Breast epithelium (tissue), 4 donors: ENCODE measurements at regions not wholly inside any gene's neighbourhood (a gene's known extent, or its start where the extent isn't known, plus 50 kb on each side); places are given as distances from the start of the nearest gene placed in this dataset.

Source experiments
- DNase-seq, 2 donors: peaks; one replicate each; pipeline ENCODE4 v3.0.0-alpha.2; 2019; ENCODE audit warnings: low spot score in 2 of 2
- H3K27ac ChIP-seq, 2 donors: fragments of 200-600 bp; sonication (generic) in 1 of 2; one replicate each; pipeline ENCODE4 v1.5.1; 2016 to 2019; ENCODE audit warnings: mild to moderate bottlenecking in 1 of 2
- H3K27me3 ChIP-seq, 2 donors: fragments of 200-600 bp; sonication (generic) in 1 of 2; one replicate each; pipeline versions ENCODE4 v1.5.1 to v1.6.0; 2017 to 2019; ENCODE audit warnings: control low read depth in 1 of 2, mild to moderate bottlenecking in 1 of 2
- H3K36me3 ChIP-seq: fragments of 200-600 bp; one replicate; pipeline ENCODE4 v1.5.1; 2019
- H3K4me1 ChIP-seq, 2 donors: fragments of 200-600 bp; sonication (generic); one replicate each; pipeline ENCODE4 v1.5.1; 2016 to 2019; ENCODE audit warnings: control low read depth in 1 of 2
- H3K4me3 ChIP-seq, 3 donors: fragments of 200-600 bp; sonication (generic); 1 replicate in 2 of 3; 2 replicates in 1 of 3; pipeline ENCODE4 v1.5.1; 2016 to 2019; ENCODE audit warnings: mild to moderate bottlenecking in 3 of 3, moderate library complexity in 2 of 3
- H3K9me3 ChIP-seq, 2 donors: fragments of 200-600 bp; sonication (generic) in 1 of 2; one replicate each; pipeline ENCODE4 v1.5.1; 2016 to 2019; ENCODE audit warnings: control low read depth in 1 of 2
- POLR2A ChIP-seq: fragments of 450-650 bp; IDR thresholded peaks from one replicate; pipeline ENCODE4 v1.6.1; 2016; ENCODE audit warnings: antibody characterized with exemption, mild to moderate bottlenecking, moderate library complexity
- POLR2AphosphoS5 ChIP-seq, 3 donors: sonication (generic); formaldehyde crosslinking; IDR thresholded peaks; one replicate each; pipeline ENCODE4 v1.6.1; 2017; ENCODE audit warnings: antibody characterized with exemption in 3 of 3
- intact Hi-C: fragments of 100-400 bp; cut with DNase I; formaldehyde crosslinking; loops from one replicate; pipeline ENCODE4 v1.15.1; 2023; ENCODE audit warnings: low total_unique reads
- TF ChIP-seq, protein P1 (sequence below), 3 donors: fragments of 450-650 bp; IDR thresholded peaks; one replicate each; pipeline ENCODE4 v1.5.1; 2016 to 2017; ENCODE audit warnings: antibody characterized with exemption in 3 of 3, mild to moderate bottlenecking in 3 of 3, moderate library complexity in 3 of 3

GRCh38 chr5:74333430-74333829, 307.1 kb downstream of the ENC1 start:
- no peak for DNase-seq
- H3K9me3 ChIP-seq, result no peaks in the 10 kb centered on the region
- H3K27ac ChIP-seq, result no peak overlapping the region
- H3K27me3 ChIP-seq, result no peaks in the 10 kb centered on the region
- no peaks in the 10 kb centered on the region for H3K36me3 ChIP-seq
- no peaks in the 10 kb centered on the region for H3K4me1 ChIP-seq
- H3K4me3 ChIP-seq, result no peak overlapping the region
- TF ChIP-seq POLR2AphosphoS5 (IDR thresholded peaks at IDR 0.05), result no peak
- TF ChIP-seq, protein P1, sequence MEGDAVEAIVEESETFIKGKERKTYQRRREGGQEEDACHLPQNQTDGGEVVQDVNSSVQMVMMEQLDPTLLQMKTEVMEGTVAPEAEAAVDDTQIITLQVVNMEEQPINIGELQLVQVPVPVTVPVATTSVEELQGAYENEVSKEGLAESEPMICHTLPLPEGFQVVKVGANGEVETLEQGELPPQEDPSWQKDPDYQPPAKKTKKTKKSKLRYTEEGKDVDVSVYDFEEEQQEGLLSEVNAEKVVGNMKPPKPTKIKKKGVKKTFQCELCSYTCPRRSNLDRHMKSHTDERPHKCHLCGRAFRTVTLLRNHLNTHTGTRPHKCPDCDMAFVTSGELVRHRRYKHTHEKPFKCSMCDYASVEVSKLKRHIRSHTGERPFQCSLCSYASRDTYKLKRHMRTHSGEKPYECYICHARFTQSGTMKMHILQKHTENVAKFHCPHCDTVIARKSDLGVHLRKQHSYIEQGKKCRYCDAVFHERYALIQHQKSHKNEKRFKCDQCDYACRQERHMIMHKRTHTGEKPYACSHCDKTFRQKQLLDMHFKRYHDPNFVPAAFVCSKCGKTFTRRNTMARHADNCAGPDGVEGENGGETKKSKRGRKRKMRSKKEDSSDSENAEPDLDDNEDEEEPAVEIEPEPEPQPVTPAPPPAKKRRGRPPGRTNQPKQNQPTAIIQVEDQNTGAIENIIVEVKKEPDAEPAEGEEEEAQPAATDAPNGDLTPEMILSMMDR (IDR thresholded peaks at IDR 0.05), result no peak
- intact Hi-C loops, result no loop called here

GRCh38 chr5:74332682-74333081, 307.8 kb downstream of the ENC1 start:
- intact Hi-C loops, result no loop called here
- no peaks in the 10 kb centered on the region for H3K36me3 ChIP-seq
- no peaks in the 10 kb centered on the region for H3K9me3 ChIP-seq
- TF ChIP-seq POLR2A, result no peak
- TF ChIP-seq, protein P1 (IDR thresholded peaks at IDR 0.05), result no peak
- no peaks in the 10 kb centered on the region for H3K27me3 ChIP-seq
- H3K27ac ChIP-seq, result no peak overlapping the region
- no peaks in the 10 kb centered on the region for H3K4me1 ChIP-seq
- no peak for DNase-seq
- no peak overlapping the region for H3K4me3 ChIP-seq

GRCh38 chr5:74332006-74332405, 308.5 kb downstream of the ENC1 start:
- no peak for DNase-seq
- Histone ChIP-seq H3K27ac (no peak overlapping the region), H3K9me3 (no peaks in the 10 kb centered on the region), H3K36me3 (no peaks in the 10 kb centered on the region), H3K4me1 (no peaks in the 10 kb centered on the region), H3K4me3 (no peak overlapping the region), H3K27me3 (no peaks in the 10 kb centered on the region)
- TF ChIP-seq POLR2AphosphoS5 (IDR thresholded peaks at IDR 0.05), result no peak
- TF ChIP-seq, protein P1 (IDR thresholded peaks at IDR 0.05), result no peak
- TF ChIP-seq POLR2A, result no peak
- intact Hi-C loops, result no loop called here

DNA sequence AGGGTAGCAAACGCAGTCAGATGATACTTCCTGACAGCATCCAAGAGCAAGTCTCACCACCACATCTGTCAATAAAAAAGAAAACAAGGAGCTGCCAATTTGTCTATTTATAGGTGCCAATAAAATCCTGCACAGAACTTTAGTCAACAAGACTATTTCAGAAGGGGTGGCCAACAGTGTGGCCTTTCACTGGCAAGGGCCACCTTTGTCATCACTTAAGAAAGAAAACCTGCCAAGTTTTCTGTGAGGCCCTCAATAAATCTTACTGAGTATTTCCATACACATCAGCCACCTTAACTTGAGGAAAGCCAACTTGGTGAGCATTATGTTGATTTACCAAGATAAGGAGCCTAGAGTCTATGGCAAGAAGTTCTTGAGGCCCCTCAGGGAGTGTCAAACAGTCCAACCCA, 312.3 kb downstream of the ENC1 start:
- no peaks in the 10 kb centered on the region for H3K9me3 ChIP-seq
- TF ChIP-seq, protein P1 (IDR thresholded peaks at IDR 0.05), result no peak
- TF ChIP-seq POLR2AphosphoS5 (IDR thresholded peaks at IDR 0.05), result no peak
- TF ChIP-seq POLR2A, result no peak
- no peak for DNase-seq
- intact Hi-C loops, result no loop called here
- no peak overlapping the region for H3K27ac ChIP-seq
- no peaks in the 10 kb centered on the region for H3K4me1 ChIP-seq
- H3K36me3 ChIP-seq, result no peaks in the 10 kb centered on the region
- H3K4me3 ChIP-seq, result no peak overlapping the region
- no peaks in the 10 kb centered on the region for H3K27me3 ChIP-seq

DNA sequence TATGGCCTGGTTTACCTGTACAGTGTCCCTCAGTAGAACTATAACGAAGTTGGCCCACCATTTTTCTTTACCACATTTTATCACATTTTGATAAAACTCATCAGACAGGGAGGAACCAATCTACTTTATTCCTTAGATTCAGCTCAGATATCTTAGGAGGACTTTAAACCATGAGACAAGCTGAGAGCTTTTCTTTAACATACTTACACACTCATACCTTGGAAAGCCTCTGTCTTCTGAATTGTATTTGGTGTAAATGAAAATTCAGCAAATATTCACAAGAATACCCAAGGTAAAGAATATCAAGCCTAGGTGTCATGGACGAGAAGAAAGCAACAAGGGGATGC, 313.2 kb downstream of the ENC1 start:
- Histone ChIP-seq H3K36me3 (no peaks in the 10 kb centered on the region), H3K4me1 (no peaks in the 10 kb centered on the region), H3K27me3 (no peaks in the 10 kb centered on the region), H3K27ac (no peak overlapping the region), H3K9me3 (no peaks in the 10 kb centered on the region), H3K4me3 (no peak overlapping the region)
- TF ChIP-seq POLR2A (no peak), POLR2AphosphoS5 (IDR thresholded peaks at IDR 0.05) (no peak)
- TF ChIP-seq, protein P1 (IDR thresholded peaks at IDR 0.05), result no peak
- no peak for DNase-seq
- intact Hi-C loops, result no loop called here
